ENCODE measurements at regions not wholly inside any gene's neighbourhood (a gene's known extent, or its start where the extent isn't known, plus 50 kb on each side); places are given as distances from the start of the nearest gene placed in this dataset.

- ChIA-PET POLR2A (no interaction called here), CTCF (interaction anchor here (0.6 kb wide), 1 partner anchor 115 kb away, joined by 6 read pairs; no protein-coding TSS in a partner anchor)
- TF ChIP-seq POLR2AphosphoS5 (IDR thresholded peaks at IDR 0.05; ENCODE audit: low read depth, low read length), result no peak
- TF ChIP-seq SIN3A (IDR thresholded peaks at IDR 0.05; ENCODE audit: borderline replicate concordance, insufficient read depth, low read depth, low read length), result no peak
- TF ChIP-seq, protein P1, sequence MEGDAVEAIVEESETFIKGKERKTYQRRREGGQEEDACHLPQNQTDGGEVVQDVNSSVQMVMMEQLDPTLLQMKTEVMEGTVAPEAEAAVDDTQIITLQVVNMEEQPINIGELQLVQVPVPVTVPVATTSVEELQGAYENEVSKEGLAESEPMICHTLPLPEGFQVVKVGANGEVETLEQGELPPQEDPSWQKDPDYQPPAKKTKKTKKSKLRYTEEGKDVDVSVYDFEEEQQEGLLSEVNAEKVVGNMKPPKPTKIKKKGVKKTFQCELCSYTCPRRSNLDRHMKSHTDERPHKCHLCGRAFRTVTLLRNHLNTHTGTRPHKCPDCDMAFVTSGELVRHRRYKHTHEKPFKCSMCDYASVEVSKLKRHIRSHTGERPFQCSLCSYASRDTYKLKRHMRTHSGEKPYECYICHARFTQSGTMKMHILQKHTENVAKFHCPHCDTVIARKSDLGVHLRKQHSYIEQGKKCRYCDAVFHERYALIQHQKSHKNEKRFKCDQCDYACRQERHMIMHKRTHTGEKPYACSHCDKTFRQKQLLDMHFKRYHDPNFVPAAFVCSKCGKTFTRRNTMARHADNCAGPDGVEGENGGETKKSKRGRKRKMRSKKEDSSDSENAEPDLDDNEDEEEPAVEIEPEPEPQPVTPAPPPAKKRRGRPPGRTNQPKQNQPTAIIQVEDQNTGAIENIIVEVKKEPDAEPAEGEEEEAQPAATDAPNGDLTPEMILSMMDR (IDR thresholded peaks at IDR 0.05), result no peak
- TF ChIP-seq, protein P2, sequence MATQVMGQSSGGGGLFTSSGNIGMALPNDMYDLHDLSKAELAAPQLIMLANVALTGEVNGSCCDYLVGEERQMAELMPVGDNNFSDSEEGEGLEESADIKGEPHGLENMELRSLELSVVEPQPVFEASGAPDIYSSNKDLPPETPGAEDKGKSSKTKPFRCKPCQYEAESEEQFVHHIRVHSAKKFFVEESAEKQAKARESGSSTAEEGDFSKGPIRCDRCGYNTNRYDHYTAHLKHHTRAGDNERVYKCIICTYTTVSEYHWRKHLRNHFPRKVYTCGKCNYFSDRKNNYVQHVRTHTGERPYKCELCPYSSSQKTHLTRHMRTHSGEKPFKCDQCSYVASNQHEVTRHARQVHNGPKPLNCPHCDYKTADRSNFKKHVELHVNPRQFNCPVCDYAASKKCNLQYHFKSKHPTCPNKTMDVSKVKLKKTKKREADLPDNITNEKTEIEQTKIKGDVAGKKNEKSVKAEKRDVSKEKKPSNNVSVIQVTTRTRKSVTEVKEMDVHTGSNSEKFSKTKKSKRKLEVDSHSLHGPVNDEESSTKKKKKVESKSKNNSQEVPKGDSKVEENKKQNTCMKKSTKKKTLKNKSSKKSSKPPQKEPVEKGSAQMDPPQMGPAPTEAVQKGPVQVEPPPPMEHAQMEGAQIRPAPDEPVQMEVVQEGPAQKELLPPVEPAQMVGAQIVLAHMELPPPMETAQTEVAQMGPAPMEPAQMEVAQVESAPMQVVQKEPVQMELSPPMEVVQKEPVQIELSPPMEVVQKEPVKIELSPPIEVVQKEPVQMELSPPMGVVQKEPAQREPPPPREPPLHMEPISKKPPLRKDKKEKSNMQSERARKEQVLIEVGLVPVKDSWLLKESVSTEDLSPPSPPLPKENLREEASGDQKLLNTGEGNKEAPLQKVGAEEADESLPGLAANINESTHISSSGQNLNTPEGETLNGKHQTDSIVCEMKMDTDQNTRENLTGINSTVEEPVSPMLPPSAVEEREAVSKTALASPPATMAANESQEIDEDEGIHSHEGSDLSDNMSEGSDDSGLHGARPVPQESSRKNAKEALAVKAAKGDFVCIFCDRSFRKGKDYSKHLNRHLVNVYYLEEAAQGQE (IDR thresholded peaks at IDR 0.05; ENCODE audit: insufficient read depth in 1 of 2, low read depth in 2 of 2, low read length in 1 of 2), result no peak
- no peak for TF ChIP-seq TCF7L2 (IDR thresholded peaks at IDR 0.05; ENCODE audit: low read depth, low read length)
- Histone ChIP-seq H3K36me3 (ENCODE audit: control insufficient read depth, insufficient read depth, low read length) (no peaks in the 10 kb centered on the region), H3K4me3 (ENCODE audit: low read depth in 2 of 2, low read length in 2 of 2) (no peak overlapping the region), H3K9me3 (ENCODE audit: control insufficient read depth, insufficient read depth, low read depth, low read length) (no peaks in the 10 kb centered on the region), H3K4me1 (ENCODE audit: control insufficient read depth, insufficient read depth, low read length) (no peaks in the 10 kb centered on the region), H3K27ac (ENCODE audit: low read length) (no peak overlapping the region), H3K27me3 (ENCODE audit: control insufficient read depth, insufficient read depth, low read length) (no peaks in the 10 kb centered on the region)
- DNase-seq (ENCODE audit: low read depth, low spot score), result no peak
- intact Hi-C loops (cut with micrococcal nuclease; ENCODE audit: unreplicated experiment), result no loop called here
- BruUV-seq (replicated peaks), result no TSS peak
- in situ Hi-C loops (cut with HindIII; ENCODE audit: low pct_unique_long_range_greater_than_20kb, low sequenced_read_pairs), result no loop called here
- ATAC-seq, result no peak
Observed at GRCh38 chr3:194956697-194957396, 271.2 kb downstream of the FAM43A start.

DNA sequence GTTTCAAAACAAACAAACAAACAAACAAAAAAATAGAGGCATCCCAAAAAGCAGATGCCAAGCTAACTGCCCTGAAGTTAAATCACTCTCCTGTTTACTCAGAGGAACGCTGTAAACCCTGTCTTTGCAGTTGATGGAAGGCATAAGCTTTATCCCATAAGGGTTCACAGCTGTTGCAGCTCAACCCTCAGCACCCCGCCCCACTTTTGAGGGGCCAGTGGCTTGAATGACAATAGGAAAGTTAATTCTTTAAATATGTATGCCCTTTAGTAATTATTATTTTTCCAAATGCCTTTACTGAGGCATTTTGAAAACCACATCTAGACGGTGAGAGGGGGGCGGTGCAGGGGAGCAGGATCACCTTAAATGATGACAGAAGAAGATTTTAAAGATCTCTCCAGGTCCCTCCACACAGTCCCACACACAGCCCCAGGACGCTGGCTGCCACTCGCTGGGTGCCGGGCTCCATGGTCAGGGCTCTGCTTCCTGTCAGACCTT, 272.1 kb downstream of the FAM43A start:
- intact Hi-C loops (cut with micrococcal nuclease; ENCODE audit: unreplicated experiment), result no loop called here
- TF ChIP-seq, protein P2 (IDR thresholded peaks at IDR 0.05; ENCODE audit: insufficient read depth in 1 of 2, low read depth in 2 of 2, low read length in 1 of 2), result no peak
- no peak for TF ChIP-seq TCF7L2 (IDR thresholded peaks at IDR 0.05; ENCODE audit: low read depth, low read length)
- TF ChIP-seq SIN3A (IDR thresholded peaks at IDR 0.05; ENCODE audit: borderline replicate concordance, insufficient read depth, low read depth, low read length), result no peak
- TF ChIP-seq, protein P1 (IDR thresholded peaks at IDR 0.05), result no peak
- TF ChIP-seq POLR2AphosphoS5 (IDR thresholded peaks at IDR 0.05; ENCODE audit: low read depth, low read length), result no peak
- no peak for ATAC-seq
- Histone ChIP-seq H3K9me3 (ENCODE audit: control insufficient read depth, insufficient read depth, low read depth, low read length) (no peaks in the 10 kb centered on the region), H3K4me3 (ENCODE audit: low read depth in 2 of 2, low read length in 2 of 2) (no peak overlapping the region), H3K4me1 (ENCODE audit: control insufficient read depth, insufficient read depth, low read length) (no peaks in the 10 kb centered on the region), H3K27ac (ENCODE audit: low read length) (no peak overlapping the region), H3K27me3 (ENCODE audit: control insufficient read depth, insufficient read depth, low read length) (no peaks in the 10 kb centered on the region), H3K36me3 (ENCODE audit: control insufficient read depth, insufficient read depth, low read length) (no peaks in the 10 kb centered on the region)
- CTCF ChIA-PET, result no interaction called here
- BruUV-seq (replicated peaks), result no TSS peak
- POLR2A ChIA-PET, result no interaction called here
- in situ Hi-C loops (cut with HindIII; ENCODE audit: low pct_unique_long_range_greater_than_20kb, low sequenced_read_pairs), result no loop called here
- DNase-seq (ENCODE audit: low read depth, low spot score), result no peak

Data from Panc1 (cell line).